Dermis microvascular lymphatic vessel endothelial cell (primary cell): ENCODE measurements at regions not wholly inside any gene's neighbourhood (a gene's known extent, or its start where the extent isn't known, plus 50 kb on each side); places are given as distances from the start of the nearest gene placed in this dataset.

Experiments
- DNase-seq, 2 donors: peaks; one replicate each; pipeline versions ENCODE4 v3.0.0 to v3.0.0-alpha.2; 2010; ENCODE audit warnings: low read depth in 2 of 2

DNA sequence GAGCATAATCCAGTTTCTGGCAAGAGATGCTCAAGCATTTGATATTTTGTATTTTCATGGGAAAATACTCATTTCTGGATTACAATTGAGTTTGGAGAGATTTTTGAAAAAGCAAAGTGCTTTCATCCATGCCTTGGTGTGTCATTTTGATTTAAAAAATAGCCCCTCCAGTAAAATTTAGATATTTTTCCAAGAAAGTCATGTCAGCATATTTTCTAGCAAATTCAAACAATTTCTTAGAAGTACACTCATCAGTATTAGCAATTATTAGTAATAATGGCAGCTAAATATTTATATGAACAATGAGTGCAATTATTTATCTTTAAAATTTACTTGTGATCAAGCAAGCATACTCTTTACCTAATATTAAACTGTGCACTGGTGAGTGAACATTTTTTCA lies 102.2 kb upstream of the TMEM161B start:
- no peak for DNase-seq

DNA sequence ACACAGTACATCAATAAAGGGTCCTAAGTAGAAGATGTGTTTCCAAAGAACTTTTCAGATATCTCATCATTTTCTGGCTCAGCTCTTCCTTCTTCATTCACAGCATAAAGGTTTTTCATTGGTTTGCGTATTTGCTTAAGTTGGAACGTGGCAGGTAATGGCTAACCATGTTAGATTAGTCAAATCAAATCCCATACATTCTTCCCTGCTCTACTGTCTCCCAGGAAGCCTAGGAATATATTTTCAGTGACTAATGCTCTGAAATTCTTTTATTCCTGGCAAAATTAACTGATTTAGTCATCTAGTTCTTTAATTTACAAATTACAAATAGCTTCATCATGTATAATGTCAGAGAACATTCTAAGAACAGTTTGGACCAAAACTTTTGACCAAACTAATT lies 99.6 kb upstream of the TMEM161B start:
- no peak for DNase-seq

- DNase-seq = no peak
Measured at GRCh38 chr5:88364991-88365390, 96.3 kb upstream of the TMEM161B start.

- peak; percentile 46 to 79 for DNase-seq
Measured at GRCh38 chr5:88355490-88356050, 86.9 kb upstream of the TMEM161B start.

- DNase-seq = no peak
Measured at GRCh38 chr5:88325868-88326267, 57.2 kb upstream of the TMEM161B start.

DNA sequence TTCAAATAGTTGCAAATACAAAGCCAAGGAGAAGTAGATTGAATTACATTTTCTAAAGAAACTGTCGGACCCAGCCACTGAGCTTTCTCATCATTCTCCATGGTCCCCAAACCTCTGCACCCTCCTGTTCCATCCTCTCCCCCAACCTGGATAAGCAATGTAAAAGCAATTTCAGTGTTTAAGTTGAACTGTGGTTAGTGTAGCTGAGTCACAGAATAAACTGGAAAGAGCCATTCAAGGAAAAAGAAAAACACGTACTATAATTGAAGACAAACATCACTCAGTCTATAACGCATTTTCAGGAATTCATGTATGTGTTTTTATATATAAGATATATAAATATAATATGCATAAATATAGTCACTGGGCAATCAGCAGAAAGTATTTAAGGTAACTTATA lies 54.1 kb upstream of the TMEM161B start:
- DNase-seq = no peak
